HG03575 (cell line): ENCODE measurements at regions not wholly inside any gene's neighbourhood (a gene's known extent, or its start where the extent isn't known, plus 50 kb on each side); places are given as distances from the start of the nearest gene placed in this dataset.
"Not testable (repeated sequence)": the region's sequence is repeated elsewhere in the genome, so short reads cannot be mapped to it uniquely, and the experiment has no call there.

Experiments used
- ATAC-seq: cut with Tn5 transposase; IDR thresholded peaks from one replicate; pipeline ENCODE4 v1.9.1; 2021; ENCODE audit not compliant: unreplicated experiment, insufficient number of reproducible peaks, low FRiP score; ENCODE audit errors: extremely low read depth

GRCh38 chr13:108084840-108085239, 130.5 kb downstream of the LIG4 start:
- ATAC-seq = no peak

GRCh38 chr13:108083056-108083455, 132.3 kb downstream of the LIG4 start:
- no peak for ATAC-seq

DNA sequence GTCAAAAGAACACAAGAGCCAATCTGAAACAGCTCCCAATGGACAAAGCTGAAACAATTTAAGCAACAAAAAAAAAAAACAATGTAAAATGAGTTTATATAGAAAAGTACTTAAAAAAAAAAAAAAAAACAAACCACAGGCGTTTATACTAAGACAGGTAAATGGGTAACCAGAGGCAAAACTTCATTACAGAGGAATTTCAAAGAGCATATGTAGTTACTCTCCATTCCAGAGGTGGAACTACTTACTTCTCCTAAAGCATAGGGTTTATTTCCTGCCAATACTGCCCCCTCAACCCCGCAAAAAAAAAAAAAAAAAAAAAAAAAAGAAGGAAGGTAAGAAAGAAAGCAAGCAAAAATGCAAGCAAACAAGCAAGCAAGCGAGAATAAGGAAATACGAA, 132.9 kb downstream of the LIG4 start:
- no peak for ATAC-seq

- ATAC-seq = no peak
Observed at GRCh38 chr13:108077284-108077683, 138.1 kb downstream of the LIG4 start.

DNA sequence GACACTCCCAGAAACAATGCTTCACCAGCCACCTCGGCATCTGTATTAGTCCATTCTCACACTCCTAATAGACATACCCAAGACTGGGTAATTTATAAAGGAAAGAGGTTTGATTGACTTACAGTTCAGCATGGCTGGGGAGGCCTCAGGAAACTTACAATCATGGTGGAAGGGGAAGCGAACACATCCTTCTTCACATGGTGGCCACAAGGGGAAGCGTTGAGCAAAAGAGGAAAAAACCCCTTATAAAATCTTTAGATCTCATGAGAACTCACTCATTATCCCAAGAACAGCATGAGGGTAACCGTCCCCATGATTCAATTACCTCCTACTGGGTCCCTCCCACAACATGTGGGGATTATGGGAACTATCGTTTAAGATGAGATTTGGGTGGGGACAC, 140.9 kb downstream of the LIG4 start:
- not testable (repeated sequence) for ATAC-seq

GRCh38 chr13:108070925-108071324, 144.4 kb downstream of the LIG4 start:
- no peak for ATAC-seq

GRCh38 chr13:108070491-108070890, 144.8 kb downstream of the LIG4 start:
- ATAC-seq = no peak

GRCh38 chr13:108069521-108070210, 145.7 kb downstream of the LIG4 start:
- ATAC-seq = no peak

DNA sequence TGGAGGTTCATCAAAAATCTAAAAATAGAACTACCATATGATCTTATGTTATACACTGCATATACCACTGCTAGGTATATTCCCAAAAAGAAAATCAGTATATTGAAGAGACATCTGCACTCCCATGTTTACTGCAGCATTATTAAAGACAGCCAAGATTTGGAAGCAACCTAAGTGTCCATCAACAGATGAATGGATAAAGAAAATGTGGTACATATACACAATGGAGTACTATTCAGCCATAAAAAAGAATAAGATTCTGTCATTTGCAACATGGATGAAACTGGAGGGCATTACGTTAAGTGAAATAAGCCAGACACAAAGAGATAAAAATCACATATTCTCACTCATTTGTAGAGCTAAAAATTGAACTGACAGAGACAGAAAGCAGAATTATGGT, 151.0 kb downstream of the LIG4 start:
- not testable (repeated sequence) for ATAC-seq

GRCh38 chr13:108060111-108060510, 155.2 kb downstream of the LIG4 start:
- no peak for ATAC-seq

DNA sequence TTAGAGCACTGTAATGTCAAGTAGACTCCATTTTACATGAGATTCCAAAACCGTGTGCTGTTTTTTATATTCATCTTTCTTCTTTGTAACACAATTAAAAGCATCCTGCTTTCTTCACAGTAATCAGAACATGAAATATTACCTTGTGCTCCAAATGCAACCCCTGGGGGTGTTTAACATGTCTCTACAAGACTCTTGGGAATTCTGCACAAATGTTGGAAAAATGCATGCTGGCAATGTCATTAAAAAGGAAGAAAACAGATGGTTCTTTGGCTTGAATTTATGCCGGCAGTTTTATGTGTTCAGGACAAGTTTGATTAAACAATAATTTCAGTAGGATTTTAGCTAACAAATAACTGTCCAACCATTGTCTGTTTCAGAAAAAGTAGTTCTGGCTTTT, 159.1 kb downstream of the LIG4 start:
- no peak for ATAC-seq

- no peak for ATAC-seq
Observed at GRCh38 chr13:108049211-108049610, 166.1 kb downstream of the LIG4 start.

GRCh38 chr13:108044954-108045353, 170.4 kb downstream of the LIG4 start:
- no peak for ATAC-seq

DNA sequence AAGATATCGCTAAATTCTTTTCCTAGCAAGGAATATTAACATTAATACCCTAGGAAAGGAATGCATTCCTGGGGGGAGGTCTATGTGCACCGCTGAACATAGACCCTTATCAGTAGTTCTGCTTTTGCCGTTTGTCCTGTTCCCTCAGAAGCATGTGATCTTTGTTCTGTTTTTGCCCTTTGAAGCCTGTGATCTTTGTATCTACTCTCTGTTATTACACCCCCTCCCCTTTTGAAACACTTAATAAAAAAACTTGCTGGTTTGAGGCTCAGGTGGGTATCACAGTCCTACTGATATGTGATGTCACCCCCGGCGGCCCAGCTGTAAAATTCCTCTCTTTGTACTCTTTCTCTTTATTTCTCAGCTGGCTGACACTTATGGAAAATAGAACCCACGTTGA, 172.5 kb downstream of the LIG4 start:
- ATAC-seq = not testable (repeated sequence)

- no peak for ATAC-seq
Observed at GRCh38 chr13:108037348-108037747, 178.0 kb downstream of the LIG4 start.

DNA sequence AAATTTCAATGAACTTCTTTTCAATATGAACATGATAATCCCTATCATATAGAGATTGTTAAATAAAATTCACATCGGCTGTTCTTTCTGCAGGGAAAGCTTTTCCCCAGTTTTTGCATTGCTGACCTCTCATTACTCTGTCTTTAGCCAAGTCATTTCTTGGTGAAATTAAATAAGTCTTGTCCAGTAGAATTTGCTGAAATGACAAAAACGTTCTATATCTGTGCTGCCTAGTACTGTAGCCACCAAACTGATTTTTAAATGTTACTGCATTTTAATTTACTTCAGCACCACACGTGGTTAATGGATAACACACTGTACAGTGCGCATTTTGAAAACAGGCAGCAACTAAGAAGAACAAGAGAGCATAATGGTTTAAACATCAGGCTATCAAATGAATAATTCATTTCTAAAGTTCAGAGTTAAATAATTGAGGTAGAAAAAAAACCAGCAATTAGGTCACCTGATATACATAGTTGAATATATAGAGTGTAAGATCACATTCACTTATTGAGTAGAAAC, 178.9 kb downstream of the LIG4 start:
- ATAC-seq = no peak

DNA sequence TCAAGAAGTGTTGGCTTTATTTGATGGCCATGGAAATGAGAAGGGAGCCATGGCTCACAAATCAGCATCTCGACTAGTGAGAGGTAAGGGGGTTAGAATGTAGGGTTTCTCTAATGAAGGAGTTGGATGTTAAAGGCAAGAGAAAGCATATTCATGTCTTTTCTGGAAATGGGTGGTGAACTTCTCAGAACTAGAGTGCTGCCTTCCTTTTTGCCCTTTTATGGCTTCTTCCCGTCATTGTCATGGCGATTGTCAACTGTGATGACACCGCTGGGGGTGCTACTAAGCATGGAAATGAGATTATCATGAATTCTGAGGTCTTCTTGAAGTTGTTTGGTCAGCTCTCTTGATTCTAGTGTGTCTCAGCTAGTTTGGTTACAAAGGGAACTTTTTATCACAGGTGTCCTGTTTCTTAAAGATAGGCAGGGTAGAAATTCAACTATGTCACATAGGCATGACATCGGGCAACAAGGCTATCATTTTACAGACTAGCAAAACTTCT, 180.4 kb downstream of the LIG4 start:
- no peak for ATAC-seq

DNA sequence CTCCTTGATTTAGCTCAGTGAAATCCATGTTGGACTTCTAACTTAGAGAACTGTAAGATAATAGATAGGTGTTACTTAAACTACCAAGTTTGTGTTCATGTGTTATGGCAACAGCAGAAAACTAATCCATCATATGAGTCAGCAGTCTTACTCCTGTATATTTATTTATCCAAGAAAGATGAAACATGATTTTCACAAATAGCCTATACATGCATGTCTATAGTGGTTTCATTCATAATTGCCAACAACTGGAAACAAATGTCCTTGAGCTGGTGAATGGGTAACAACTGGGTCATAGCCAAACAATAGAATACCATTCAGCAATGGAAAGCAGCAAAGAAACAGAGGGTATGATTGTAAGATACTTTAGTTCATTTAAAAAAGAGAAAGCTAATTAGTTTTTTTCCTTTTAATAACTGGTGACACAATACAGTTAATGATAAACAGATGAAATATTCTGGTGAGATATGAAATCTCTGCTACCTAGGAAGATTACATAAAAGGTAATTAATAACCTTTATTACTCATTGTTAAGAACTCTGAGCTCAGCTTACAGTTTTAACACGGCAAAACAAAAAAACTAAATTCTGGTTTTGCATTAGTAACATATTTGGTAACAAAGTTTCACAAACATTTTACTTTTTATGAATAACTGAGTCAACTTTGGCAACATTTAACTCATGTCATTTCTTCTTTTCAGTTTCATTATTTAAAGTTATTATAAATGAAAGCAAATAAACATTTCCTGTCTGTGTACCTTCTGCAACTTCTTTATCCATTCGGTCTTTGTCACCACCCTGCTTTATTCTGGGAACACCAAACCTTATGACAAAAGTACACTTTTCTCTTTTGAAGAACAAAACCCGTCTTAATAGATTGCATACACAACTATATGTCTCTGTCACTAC, 181.3 kb downstream of the LIG4 start:
- no peak for ATAC-seq

DNA sequence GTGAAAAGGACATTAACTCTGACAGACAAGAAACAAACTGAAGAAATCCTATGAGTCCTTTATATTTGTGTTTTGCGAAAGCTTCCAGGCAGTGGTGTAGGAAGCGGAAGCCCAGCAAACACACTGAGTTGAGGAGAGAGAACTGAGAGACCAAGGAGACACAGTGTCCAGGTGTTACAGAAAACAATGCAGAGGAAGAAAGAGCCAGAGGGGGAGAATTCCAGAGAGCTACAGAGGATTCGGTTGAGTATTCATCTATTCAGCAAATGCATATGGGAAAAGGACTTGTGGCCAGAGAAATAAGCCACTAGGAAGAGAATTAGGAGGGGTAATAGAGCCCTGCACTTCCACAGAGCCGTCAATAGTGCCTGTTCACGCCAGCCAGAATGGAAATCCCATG, 183.5 kb downstream of the LIG4 start:
- ATAC-seq = no peak

DNA sequence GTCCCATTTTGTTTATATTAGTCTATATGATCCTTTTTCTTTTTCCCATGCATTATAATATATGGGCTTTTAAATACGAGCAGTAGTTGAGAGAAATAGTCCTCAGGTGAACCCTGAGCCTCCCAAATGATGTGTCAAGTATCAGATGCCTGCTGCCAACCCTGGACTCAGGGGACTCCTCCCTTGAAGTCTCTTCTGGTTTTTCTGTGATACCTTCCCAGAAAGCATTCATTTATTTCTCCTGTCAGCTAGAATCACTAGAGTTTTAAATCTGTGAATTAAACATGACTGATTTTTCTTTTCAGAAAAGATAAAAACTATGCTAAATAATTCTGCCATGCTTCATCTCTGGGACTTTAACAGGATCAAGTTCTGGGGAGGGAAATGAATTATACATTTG, 184.6 kb downstream of the LIG4 start:
- no peak for ATAC-seq
